GM12892 (cell line): ENCODE measurements at regions not wholly inside any gene's neighbourhood (a gene's known extent, or its start where the extent isn't known, plus 50 kb on each side); places are given as distances from the start of the nearest gene placed in this dataset.

ENCODE experiments used
- POLR2A ChIP-seq: IDR thresholded peaks from 2 replicates; pipeline ENCODE4 v1.6.1; 2011; ENCODE audit warnings: low read depth, low read length, control low read depth
- POLR2AphosphoS5 ChIP-seq: IDR thresholded peaks from 2 replicates; pipeline ENCODE4 v1.6.1; 2011; ENCODE audit warnings: low read depth, low read length, control low read depth
- TAF1 ChIP-seq: IDR thresholded peaks from 2 replicates; pipeline ENCODE4 v1.6.1; 2011; ENCODE audit warnings: low read depth, mild to moderate bottlenecking, control low read depth, low read length, borderline replicate concordance

- TF ChIP-seq POLR2AphosphoS5 (no peak), POLR2A (no peak), TAF1 (no peak)
Observed at GRCh38 chr5:73274881-73275663, 102.1 kb downstream of the TMEM174 start.
